HepG2 (cell line): ENCODE measurements at regions not wholly inside any gene's neighbourhood (a gene's known extent, or its start where the extent isn't known, plus 50 kb on each side); places are given as distances from the start of the nearest gene placed in this dataset.
"Not testable (repeated sequence)": the region's sequence is repeated elsewhere in the genome, so short reads cannot be mapped to it uniquely, and the experiment has no call there.

ENCODE experiments used
- ATAC-seq: fragments of 200-7000 bp; cut with Tn5 transposase; 3 replicates; pipeline ENCODE4 v1.9.1; 2020; ENCODE audit warnings: mild to moderate bottlenecking, moderate library complexity
- BruUV-seq: library from RNA; stranded (reverse); fragments of 400-500 nt; replicated peaks from 2 replicates; lab custom pipeline; 2021; lab: Mats Ljungman, UMichigan
- CTCF ChIA-PET: fragments of 300-600 bp; formaldehyde crosslinking; extraction: SDS; loops from one replicate; lab custom pipeline; 2021; ENCODE audit warnings: low total read pairs, inconsistent platforms, low intra/inter-chr PET ratio; lab: Yijun Ruan, JAX
- POLR2A ChIA-PET: fragments of 350-600 bp; sonication (Branson Sonifier 250); formaldehyde crosslinking; loops from one replicate; lab custom pipeline; 2020; ENCODE audit warnings: antibody characterized with exemption, inconsistent platforms; lab: Yijun Ruan, JAX
- DNase-seq: peaks from one replicate; pipeline ENCODE4 v3.0.0-alpha.2; 2015; ENCODE audit warnings: low spot score
- FAIRE-seq: peaks from 3 replicates; lab custom pipeline; 2011; peaks lifted over from hg19 to GRCh38; lab: Jason Lieb, UNC
- H2AFZ ChIP-seq: one replicate; pipeline ENCODE4 v1.6.1; 2011; ENCODE audit warnings: low read length, inconsistent platforms
- H3K27ac ChIP-seq: fragments of 300-600 bp; 3 replicates; pipeline ENCODE4 v1.8.0; 2011; ENCODE audit warnings: mixed run types, mild to moderate bottlenecking, mixed read lengths, low read length, inconsistent platforms; ENCODE audit not compliant: insufficient read depth; ENCODE audit errors: extremely low read length
- H3K27me3 ChIP-seq, 2 experiments: fragments of 200-600 bp in 1 of 2; 2 replicates in 1 of 2; 3 replicates in 1 of 2; pipeline versions ENCODE4 v1.6.0 to v1.8.0; 2011; ENCODE audit warnings: low read length in 2 of 2, mild to moderate bottlenecking in 2 of 2, moderate library complexity in 2 of 2, inconsistent platforms in 1 of 2; ENCODE audit not compliant: insufficient read depth in 2 of 2, control insufficient read depth in 1 of 2
- H3K36me3 ChIP-seq, 2 experiments: fragments of 200-600 bp in 1 of 2; replicated peaks in 1 of 2; 2 replicates in 1 of 2; 3 replicates in 1 of 2; pipeline versions ENCODE4 v1.5.1 to v1.8.0; 2011; ENCODE audit warnings: low read length in 2 of 2, inconsistent platforms in 1 of 2; ENCODE audit not compliant: insufficient read depth in 2 of 2, control insufficient read depth in 1 of 2
- H3K4me1 ChIP-seq: 2 replicates; pipeline ENCODE4 v1.5.1; 2012; ENCODE audit warnings: low read length, inconsistent platforms; ENCODE audit not compliant: insufficient read depth
- H3K4me2 ChIP-seq: 2 replicates; pipeline ENCODE4 v1.6.0; 2011; ENCODE audit warnings: low read depth, low read length, inconsistent platforms
- H3K4me3 ChIP-seq, 3 experiments: fragments of 200-600 bp in 1 of 3; sonication (generic), shearing (Covaris generic) in 1 of 3; replicated peaks in 1 of 3; 2 replicates each; pipeline ENCODE4 v1.5.1; 2011 to 2016; ENCODE audit warnings: low read length in 3 of 3, inconsistent platforms in 2 of 3, low read depth in 2 of 3, mild to moderate bottlenecking in 2 of 3, control low read depth in 1 of 3, mixed read lengths in 1 of 3; ENCODE audit not compliant: insufficient read depth in 1 of 3
- H3K79me2 ChIP-seq: one replicate; pipeline ENCODE4 v1.6.1; 2011; ENCODE audit warnings: low read length, inconsistent platforms; ENCODE audit not compliant: insufficient read depth
- H3K9ac ChIP-seq: 2 replicates; pipeline ENCODE4 v1.6.0; 2011; ENCODE audit warnings: mild to moderate bottlenecking, low read depth, low read length, inconsistent platforms; ENCODE audit not compliant: insufficient read depth
- H3K9me3 ChIP-seq: 2 replicates; pipeline ENCODE4 v1.5.1; 2012; ENCODE audit warnings: mild to moderate bottlenecking, low read length
- H4K20me1 ChIP-seq: 2 replicates; pipeline ENCODE4 v1.6.0; 2011; ENCODE audit warnings: inconsistent platforms, mild to moderate bottlenecking, low read length, moderate library complexity; ENCODE audit not compliant: insufficient read depth
- BCL6 ChIP-seq: IDR thresholded peaks from 2 replicates; pipeline ENCODE4 v1.6.1; 2016; ENCODE audit warnings: missing genetic modification reagents, missing compliant biosample characterization
- CREM ChIP-seq, 2 experiments: sonication (generic) in 1 of 2; formaldehyde crosslinking in 1 of 2; IDR thresholded peaks; 2 replicates each; pipeline versions ENCODE4 v1.4.0 to v1.6.1; 2016 to 2020; ENCODE audit warnings: antibody characterized with exemption in 1 of 2, mild to moderate bottlenecking in 1 of 2, missing genetic modification reagents in 1 of 2
- FOXA1 ChIP-seq, 2 experiments: fragments of 450-650 bp in 1 of 2; sonication (generic) in 1 of 2; formaldehyde crosslinking in 1 of 2; IDR thresholded peaks; 2 replicates each; pipeline versions ENCODE4 v1.4.0 to v1.6.1; 2016 to 2020; ENCODE audit warnings: missing genetic modification reagents in 1 of 2
- FOXA3 ChIP-seq: IDR thresholded peaks from 2 replicates; pipeline ENCODE4 v1.6.1; 2016; ENCODE audit warnings: missing genetic modification reagents, missing compliant biosample characterization
- GATAD2A ChIP-seq: IDR thresholded peaks from 2 replicates; pipeline ENCODE4 v1.6.1; 2016
- HMG20A ChIP-seq: IDR thresholded peaks from 2 replicates; pipeline ENCODE4 v1.6.1; 2016; ENCODE audit warnings: borderline replicate concordance
- ISL2 ChIP-seq: sonication (generic); formaldehyde crosslinking; IDR thresholded peaks from 2 replicates; pipeline ENCODE4 v1.5.0; 2020; ENCODE audit warnings: missing genetic modification reagents
- NCOA2 ChIP-seq: sonication (generic); formaldehyde crosslinking; IDR thresholded peaks from 2 replicates; pipeline ENCODE4 v1.8.0; 2022; ENCODE audit warnings: inconsistent platforms
- RARA ChIP-seq: IDR thresholded peaks from 2 replicates; pipeline ENCODE4 v1.6.1; 2016; ENCODE audit warnings: missing genetic modification reagents, missing compliant biosample characterization
- RXRB ChIP-seq: IDR thresholded peaks from 2 replicates; pipeline ENCODE4 v1.6.1; 2016; ENCODE audit warnings: borderline replicate concordance, missing genetic modification reagents, missing compliant biosample characterization
- SOX13 ChIP-seq, 3 experiments: fragments of 450-650 bp in 1 of 3; sonication (generic) in 1 of 3; formaldehyde crosslinking in 1 of 3; IDR thresholded peaks in 2 of 3; conservative IDR thresholded peaks in 1 of 3; 2 replicates each; pipeline versions ENCODE4 v1.5.0 to v1.6.1; 2016 to 2020; ENCODE audit warnings: antibody characterized with exemption in 1 of 3, mild to moderate bottlenecking in 1 of 3, missing compliant biosample characterization in 1 of 3, missing genetic modification reagents in 1 of 3, moderate library complexity in 1 of 3
- SOX5 ChIP-seq: IDR thresholded peaks from 2 replicates; pipeline ENCODE4 v1.6.1; 2016; ENCODE audit warnings: borderline replicate concordance
- SP5 ChIP-seq: IDR thresholded peaks from 2 replicates; pipeline ENCODE4 v1.6.1; 2016; ENCODE audit warnings: low read depth, borderline replicate concordance
- TCF7 ChIP-seq: sonication (generic); IDR thresholded peaks from 2 replicates; pipeline ENCODE4 v1.6.1; 2016; ENCODE audit warnings: antibody characterized with exemption, low read depth
- WGBS: methylation state at CpG from one replicate; pipeline ENCODE4 v1.1.6; 2017; ENCODE audit warnings: low lambda C conversion rate; 5-methylcytosine and 5-hydroxymethylcytosine counted together
- in situ Hi-C: cut with HindIII; loops from 2 replicates; pipeline ENCODE4 v1.10.0; 2017; ENCODE audit warnings: low pct_unique_long_range_greater_than_20kb; ENCODE audit not compliant: extremely low pct_ligation_motif_present
- intact Hi-C: fragments of 100-400 bp; cut with micrococcal nuclease; formaldehyde crosslinking; loops from one replicate; pipeline ENCODE4 v1.10.0; 2022; ENCODE audit not compliant: unreplicated experiment
- TF ChIP-seq, protein P1 (sequence below): IDR thresholded peaks from 2 replicates; pipeline ENCODE4 v1.4.0; 2020; ENCODE audit warnings: mild to moderate bottlenecking, missing genetic modification reagents

DNA sequence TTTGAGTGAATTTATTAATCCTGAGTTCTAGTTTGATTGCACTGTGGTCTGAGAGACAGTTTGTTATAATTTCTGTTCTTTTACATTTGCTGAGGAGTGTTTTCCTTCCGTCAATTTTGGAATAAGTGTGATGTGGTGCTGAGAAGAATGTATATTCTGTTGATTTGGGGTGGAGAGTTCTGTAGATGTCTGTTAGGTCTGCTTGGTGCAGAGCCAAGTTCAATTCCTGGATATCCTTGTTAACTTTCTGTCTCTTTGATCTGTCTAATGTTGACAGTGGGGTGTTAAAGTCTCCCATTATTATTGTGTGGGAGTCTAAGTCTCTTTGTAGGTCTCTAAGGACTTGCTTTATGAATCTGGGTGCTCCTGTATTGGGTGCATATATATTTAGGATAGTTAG, 74.4 kb upstream of the BMP4 start:
- CTCF ChIA-PET; H3K4me3 ChIP-seq; POLR2A ChIA-PET; H3K27me3 ChIP-seq; H3K36me3 ChIP-seq; H3K27ac ChIP-seq; in situ Hi-C loops; H3K4me1 ChIP-seq; FAIRE-seq; H4K20me1 ChIP-seq; ATAC-seq; H2AFZ ChIP-seq; BruUV-seq; H3K9ac ChIP-seq; intact Hi-C loops; H3K79me2 ChIP-seq; H3K4me2 ChIP-seq; TF ChIP-seq FOXA1 (IDR thresholded peaks at IDR 0.05); CREM (CRISPR knock-in tag; IDR thresholded peaks at IDR 0.05); SOX13 (IDR thresholded peaks at IDR 0.05): not testable (repeated sequence)
- DNase-seq, result peak; percentile 58
- TF ChIP-seq HMG20A (peak; percentile 22; the same call in 1 of the 2 replicates), RARA (CRISPR knock-in tag) (peak; percentile 54; the same call in 1 of the 2 replicates), SOX5 (CRISPR knock-in tag) (peak; percentile 71; the same call in 1 of the 2 replicates), FOXA3 (CRISPR knock-in tag) (peak; percentile 33; the same call in 1 of the 2 replicates), BCL6 (CRISPR knock-in tag) (peak; percentile 90), FOXA1 (CRISPR knock-in tag; IDR thresholded peaks at IDR 0.05) (0 out of 2 replicates have a peak, but pooled peaks have one; percentile 29), NCOA2 (CRISPR knock-in tag) (peak; percentile 63), ISL2 (CRISPR knock-in tag) (0 out of 2 replicates have a peak, but pooled peaks have one; percentile 46), RXRB (CRISPR knock-in tag) (0 out of 2 replicates have a peak, but pooled peaks have one; percentile 19), CREM (IDR thresholded peaks at IDR 0.05) (peak; percentile 19; the same call in 1 of the 2 replicates), GATAD2A (CRISPR knock-in tag) (peak; percentile 19; the same call in 1 of the 2 replicates), TCF7 (peak; percentile 73), SP5 (CRISPR knock-in tag) (peak; percentile 78), SOX13 (CRISPR knock-in tag; conservative IDR thresholded peaks at IDR 0.05 in 1 of 2, IDR thresholded peaks at IDR 0.05 in 1 of 2) (peak in 1 of 2 experiments; percentile 71; a peak in 2 of 4 replicates)
- TF ChIP-seq, protein P1, sequence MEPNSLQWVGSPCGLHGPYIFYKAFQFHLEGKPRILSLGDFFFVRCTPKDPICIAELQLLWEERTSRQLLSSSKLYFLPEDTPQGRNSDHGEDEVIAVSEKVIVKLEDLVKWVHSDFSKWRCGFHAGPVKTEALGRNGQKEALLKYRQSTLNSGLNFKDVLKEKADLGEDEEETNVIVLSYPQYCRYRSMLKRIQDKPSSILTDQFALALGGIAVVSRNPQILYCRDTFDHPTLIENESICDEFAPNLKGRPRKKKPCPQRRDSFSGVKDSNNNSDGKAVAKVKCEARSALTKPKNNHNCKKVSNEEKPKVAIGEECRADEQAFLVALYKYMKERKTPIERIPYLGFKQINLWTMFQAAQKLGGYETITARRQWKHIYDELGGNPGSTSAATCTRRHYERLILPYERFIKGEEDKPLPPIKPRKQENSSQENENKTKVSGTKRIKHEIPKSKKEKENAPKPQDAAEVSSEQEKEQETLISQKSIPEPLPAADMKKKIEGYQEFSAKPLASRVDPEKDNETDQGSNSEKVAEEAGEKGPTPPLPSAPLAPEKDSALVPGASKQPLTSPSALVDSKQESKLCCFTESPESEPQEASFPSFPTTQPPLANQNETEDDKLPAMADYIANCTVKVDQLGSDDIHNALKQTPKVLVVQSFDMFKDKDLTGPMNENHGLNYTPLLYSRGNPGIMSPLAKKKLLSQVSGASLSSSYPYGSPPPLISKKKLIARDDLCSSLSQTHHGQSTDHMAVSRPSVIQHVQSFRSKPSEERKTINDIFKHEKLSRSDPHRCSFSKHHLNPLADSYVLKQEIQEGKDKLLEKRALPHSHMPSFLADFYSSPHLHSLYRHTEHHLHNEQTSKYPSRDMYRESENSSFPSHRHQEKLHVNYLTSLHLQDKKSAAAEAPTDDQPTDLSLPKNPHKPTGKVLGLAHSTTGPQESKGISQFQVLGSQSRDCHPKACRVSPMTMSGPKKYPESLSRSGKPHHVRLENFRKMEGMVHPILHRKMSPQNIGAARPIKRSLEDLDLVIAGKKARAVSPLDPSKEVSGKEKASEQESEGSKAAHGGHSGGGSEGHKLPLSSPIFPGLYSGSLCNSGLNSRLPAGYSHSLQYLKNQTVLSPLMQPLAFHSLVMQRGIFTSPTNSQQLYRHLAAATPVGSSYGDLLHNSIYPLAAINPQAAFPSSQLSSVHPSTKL, result peak; percentile 68
- 12% methylated on average over 1 of the region's 1 CpG for WGBS
- peaks cover 23% of the 10 kb centered on the region; the same call in 1 of the 2 replicates for H3K9me3 ChIP-seq

DNA sequence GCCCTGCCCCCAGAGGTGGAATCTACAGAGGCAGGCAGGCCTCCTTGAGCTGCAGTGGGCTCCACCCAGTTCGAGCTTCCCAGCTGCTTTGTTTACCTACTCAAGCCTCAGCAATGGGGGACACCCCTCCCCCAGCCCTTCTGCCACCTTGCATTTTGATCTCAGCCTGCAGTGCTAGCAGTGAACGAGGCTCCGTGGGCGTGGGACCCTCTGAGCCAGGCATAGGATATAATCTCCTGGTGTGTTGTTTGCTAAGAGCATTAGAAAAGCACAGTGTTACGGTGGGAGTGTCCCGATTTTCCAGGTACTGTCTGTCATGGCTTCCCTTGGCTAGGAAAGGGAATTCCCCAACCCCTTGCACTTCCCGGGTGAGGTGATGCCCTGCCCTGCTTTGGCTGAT, 76.7 kb upstream of the BMP4 start:
- WGBS, result 96% methylated on average over 7 of the region's 7 CpGs
- DNase-seq, ATAC-seq, BruUV-seq, H3K9ac ChIP-seq, H3K36me3 ChIP-seq, CTCF ChIA-PET, H3K27ac ChIP-seq, H3K79me2 ChIP-seq, intact Hi-C loops, H4K20me1 ChIP-seq, FAIRE-seq, POLR2A ChIA-PET, H3K4me3 ChIP-seq, H3K4me2 ChIP-seq, in situ Hi-C loops, H2AFZ ChIP-seq, H3K4me1 ChIP-seq, H3K27me3 ChIP-seq: not testable (repeated sequence)
- H3K9me3 ChIP-seq, result peaks cover 23% of the 10 kb centered on the region; the same call in 1 of the 2 replicates
